Chondrocyte (in vitro differentiated cells): ENCODE measurements at regions not wholly inside any gene's neighbourhood (a gene's known extent, or its start where the extent isn't known, plus 50 kb on each side); places are given as distances from the start of the nearest gene placed in this dataset.

Experiments
- DNase-seq: peaks from one replicate; pipeline ENCODE4 v3.0.0; 2021; ENCODE audit warnings: mixed read lengths, low spot score
- H3K27ac Mint-ChIP-seq: one replicate; pipeline ENCODE4 v1.8.0; 2021; ENCODE audit warnings: mild to moderate bottlenecking, moderate library complexity, mixed read lengths; ENCODE audit not compliant: unreplicated experiment
- H3K27me3 Mint-ChIP-seq: 2 replicates; pipeline ENCODE4 v1.8.0; 2021; ENCODE audit warnings: low read depth, mixed read lengths
- H3K36me3 Mint-ChIP-seq: 2 replicates; pipeline ENCODE4 v1.8.0; 2021; ENCODE audit warnings: low read depth, mixed read lengths
- H3K4me1 Mint-ChIP-seq: 2 replicates; pipeline ENCODE4 v1.8.0; 2021; ENCODE audit warnings: low read depth, mild to moderate bottlenecking, mixed read lengths
- H3K4me3 Mint-ChIP-seq: one replicate; pipeline ENCODE4 v1.8.0; 2021; ENCODE audit warnings: mild to moderate bottlenecking, moderate library complexity, mixed read lengths; ENCODE audit not compliant: unreplicated experiment
- H3K9me3 Mint-ChIP-seq: 2 replicates; pipeline ENCODE4 v1.8.0; 2021; ENCODE audit warnings: low read depth, mixed read lengths
- TF ChIP-seq, protein P1 (sequence below): fragments of 200-600 bp; sonication (generic); IDR thresholded peaks from 2 replicates; pipeline ENCODE4 v1.5.0; 2021; ENCODE audit warnings: antibody characterized with exemption, mild to moderate bottlenecking, moderate library complexity

DNA sequence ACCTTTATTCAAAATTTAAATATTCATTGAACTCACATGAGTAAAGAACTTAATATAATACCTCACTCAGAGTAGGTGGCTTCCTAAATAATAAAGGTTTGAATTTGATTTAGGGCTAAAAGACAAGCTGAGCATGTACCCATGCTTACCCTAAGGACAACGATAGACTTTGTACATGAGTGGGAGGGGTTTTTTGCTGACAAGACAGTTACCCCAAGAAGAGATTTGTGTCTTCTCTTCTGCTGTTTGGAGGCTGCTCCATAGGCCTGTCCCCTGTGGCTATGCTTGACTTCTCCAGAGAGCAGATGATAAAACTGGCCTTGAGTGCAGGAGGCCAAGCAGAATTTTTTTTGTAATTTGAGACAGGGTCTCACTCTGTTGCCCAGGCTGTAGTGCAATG lies 383.9 kb downstream of the TMEM182 start:
- Mint-ChIP-seq H3K4me3 (no peak overlapping the region), H3K36me3 (no peaks in the 10 kb centered on the region), H3K9me3 (peaks cover 3% of the 10 kb centered on the region), H3K27ac (no peak overlapping the region), H3K4me1 (peaks cover 8% of the 10 kb centered on the region), H3K27me3 (peaks cover 9% of the 10 kb centered on the region)
- TF ChIP-seq, protein P1, sequence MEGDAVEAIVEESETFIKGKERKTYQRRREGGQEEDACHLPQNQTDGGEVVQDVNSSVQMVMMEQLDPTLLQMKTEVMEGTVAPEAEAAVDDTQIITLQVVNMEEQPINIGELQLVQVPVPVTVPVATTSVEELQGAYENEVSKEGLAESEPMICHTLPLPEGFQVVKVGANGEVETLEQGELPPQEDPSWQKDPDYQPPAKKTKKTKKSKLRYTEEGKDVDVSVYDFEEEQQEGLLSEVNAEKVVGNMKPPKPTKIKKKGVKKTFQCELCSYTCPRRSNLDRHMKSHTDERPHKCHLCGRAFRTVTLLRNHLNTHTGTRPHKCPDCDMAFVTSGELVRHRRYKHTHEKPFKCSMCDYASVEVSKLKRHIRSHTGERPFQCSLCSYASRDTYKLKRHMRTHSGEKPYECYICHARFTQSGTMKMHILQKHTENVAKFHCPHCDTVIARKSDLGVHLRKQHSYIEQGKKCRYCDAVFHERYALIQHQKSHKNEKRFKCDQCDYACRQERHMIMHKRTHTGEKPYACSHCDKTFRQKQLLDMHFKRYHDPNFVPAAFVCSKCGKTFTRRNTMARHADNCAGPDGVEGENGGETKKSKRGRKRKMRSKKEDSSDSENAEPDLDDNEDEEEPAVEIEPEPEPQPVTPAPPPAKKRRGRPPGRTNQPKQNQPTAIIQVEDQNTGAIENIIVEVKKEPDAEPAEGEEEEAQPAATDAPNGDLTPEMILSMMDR = no peak
- DNase-seq = no peak

DNA sequence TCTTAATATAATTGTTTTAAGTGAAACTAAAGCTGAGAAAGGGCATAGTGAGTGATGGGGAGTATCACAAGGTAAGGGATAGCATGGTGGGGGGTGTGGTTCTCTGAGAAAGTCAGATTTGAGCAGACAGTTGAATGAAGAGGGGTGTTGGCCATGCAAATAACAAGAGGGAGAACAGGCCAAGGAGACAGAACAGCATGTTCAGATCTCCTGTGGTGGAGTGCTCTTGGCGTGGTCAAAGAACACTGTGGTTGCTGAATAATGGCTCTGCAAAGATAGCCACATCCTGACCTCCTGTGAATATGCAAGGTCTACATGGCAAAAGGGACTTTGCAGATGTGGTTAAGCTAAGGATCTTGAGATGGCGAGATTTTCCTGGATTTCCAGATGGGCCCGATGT lies 389.2 kb downstream of the TMEM182 start:
- TF ChIP-seq, protein P1 = no peak
- H3K4me1 Mint-ChIP-seq = peaks cover 36% of the 10 kb centered on the region
- peaks cover 8% of the 10 kb centered on the region for H3K27me3 Mint-ChIP-seq
- H3K9me3 Mint-ChIP-seq = peaks cover 7% of the 10 kb centered on the region
- H3K36me3 Mint-ChIP-seq = no peaks in the 10 kb centered on the region
- no peak overlapping the region for H3K4me3 Mint-ChIP-seq
- DNase-seq = no peak
- no peak overlapping the region for H3K27ac Mint-ChIP-seq

DNA sequence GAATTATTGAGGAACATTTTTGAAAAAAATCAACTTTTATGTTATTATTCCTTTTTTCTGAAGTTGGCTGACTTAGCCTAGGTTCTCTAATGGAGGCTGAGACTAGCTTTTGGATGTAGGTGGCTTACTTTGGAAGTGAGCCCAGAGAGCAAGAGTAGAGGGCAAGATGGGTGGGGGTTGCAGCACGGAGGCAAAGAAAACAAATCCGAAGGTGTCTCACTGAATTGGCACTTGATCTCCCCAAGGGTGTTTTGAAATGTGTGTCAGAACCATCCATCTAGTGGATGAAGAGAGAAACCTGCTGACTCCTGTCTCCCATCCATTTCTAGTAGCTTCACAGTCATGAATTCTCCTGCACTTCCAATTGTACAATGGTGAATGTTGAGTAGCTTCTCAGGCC lies 390.7 kb downstream of the TMEM182 start:
- H3K27ac Mint-ChIP-seq = peak overlapping the region; percentile 37
- no peak for DNase-seq
- H3K27me3 Mint-ChIP-seq = peaks cover 6% of the 10 kb centered on the region
- peaks cover 36% of the 10 kb centered on the region for H3K4me1 Mint-ChIP-seq
- TF ChIP-seq, protein P1 = no peak
- no peaks in the 10 kb centered on the region for H3K36me3 Mint-ChIP-seq
- no peak overlapping the region for H3K4me3 Mint-ChIP-seq
- H3K9me3 Mint-ChIP-seq = peaks cover 7% of the 10 kb centered on the region

DNA sequence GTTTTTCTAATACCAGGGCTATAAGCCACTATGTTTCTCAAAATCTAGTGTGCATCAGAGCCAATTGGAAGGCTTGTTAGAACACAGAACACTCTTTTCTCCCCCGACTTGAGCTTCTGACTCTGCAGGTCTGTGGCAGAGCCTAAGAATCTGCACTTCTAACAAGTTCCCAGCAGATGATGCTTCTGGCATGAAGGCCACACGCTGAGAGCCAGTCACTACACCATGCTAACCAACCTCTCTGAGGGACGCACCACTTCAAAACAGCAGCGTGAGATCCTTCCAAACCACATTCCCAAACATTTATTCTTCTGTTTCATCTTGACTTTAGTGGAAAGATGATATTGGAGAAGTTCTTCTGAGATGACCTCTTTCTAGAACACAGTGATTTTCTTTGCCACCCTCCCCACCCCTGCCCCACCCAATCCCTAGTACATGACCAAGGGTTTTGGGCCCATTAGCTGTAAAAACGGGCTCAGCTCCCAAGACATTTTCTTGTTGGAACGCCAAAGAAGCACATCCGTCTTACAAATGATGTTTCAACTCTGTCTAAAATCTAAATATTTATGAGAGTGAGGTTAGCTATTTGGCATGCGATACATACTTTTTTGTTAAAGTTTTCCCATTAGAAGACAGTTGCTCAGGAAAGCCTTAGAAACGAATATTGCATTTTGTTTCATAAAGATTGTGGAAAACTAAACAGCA lies 391.9 kb downstream of the TMEM182 start:
- no peak overlapping the region for H3K4me3 Mint-ChIP-seq
- H3K9me3 Mint-ChIP-seq = peaks cover 7% of the 10 kb centered on the region
- H3K4me1 Mint-ChIP-seq = peaks cover 36% of the 10 kb centered on the region
- H3K27me3 Mint-ChIP-seq = peaks cover 6% of the 10 kb centered on the region
- peak overlapping the region; percentile 76 for H3K27ac Mint-ChIP-seq
- no peak for DNase-seq
- TF ChIP-seq, protein P1 = no peak
- H3K36me3 Mint-ChIP-seq = no peaks in the 10 kb centered on the region

DNA sequence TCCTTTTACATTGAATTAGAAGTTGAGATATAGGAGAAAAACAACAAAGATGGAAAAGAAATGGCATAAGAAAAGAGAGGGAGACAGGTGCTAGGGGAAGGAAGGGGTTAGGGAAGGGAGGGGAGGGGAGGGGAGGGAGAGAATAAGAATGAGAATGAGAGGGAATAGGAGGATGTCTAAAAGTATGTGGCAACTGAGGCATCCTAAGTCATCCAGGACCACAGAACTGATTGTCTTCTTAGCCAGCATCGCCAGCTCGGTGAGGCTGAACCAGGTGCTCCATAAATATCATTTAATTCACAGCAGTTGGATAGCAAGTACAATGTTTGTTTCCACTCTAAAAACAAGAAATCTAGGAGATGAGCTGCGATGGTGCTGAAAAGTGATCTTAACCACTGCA lies 393.5 kb downstream of the TMEM182 start:
- no peak overlapping the region for H3K27ac Mint-ChIP-seq
- no peak for DNase-seq
- TF ChIP-seq, protein P1 = no peak
- no peaks in the 10 kb centered on the region for H3K36me3 Mint-ChIP-seq
- H3K4me3 Mint-ChIP-seq = no peak overlapping the region
- H3K9me3 Mint-ChIP-seq = peaks cover 7% of the 10 kb centered on the region
- peaks cover 36% of the 10 kb centered on the region for H3K4me1 Mint-ChIP-seq
- H3K27me3 Mint-ChIP-seq = peaks cover 16% of the 10 kb centered on the region
